Suprapubic skin (tissue), 4 donors: ENCODE measurements at regions not wholly inside any gene's neighbourhood (a gene's known extent, or its start where the extent isn't known, plus 50 kb on each side); places are given as distances from the start of the nearest gene placed in this dataset.

ENCODE experiments used
- DNase-seq, 2 donors: peaks; one replicate each; pipeline ENCODE4 v3.0.0-alpha.2; 2019; ENCODE audit warnings: low spot score in 2 of 2
- H3K27ac ChIP-seq: fragments of 200-600 bp; sonication (generic); one replicate; pipeline ENCODE4 v1.5.1; 2019
- H3K27me3 ChIP-seq: fragments of 200-600 bp; sonication (generic); one replicate; pipeline ENCODE4 v1.5.1; 2019
- H3K36me3 ChIP-seq: fragments of 200-600 bp; sonication (generic); one replicate; pipeline ENCODE4 v1.5.1; 2019
- H3K4me1 ChIP-seq: fragments of 200-600 bp; sonication (generic); one replicate; pipeline ENCODE4 v1.5.1; 2019
- H3K4me3 ChIP-seq: fragments of 200-600 bp; sonication (generic); one replicate; pipeline ENCODE4 v1.5.1; 2019; ENCODE audit warnings: mild to moderate bottlenecking
- H3K9me3 ChIP-seq: fragments of 200-600 bp; sonication (generic); one replicate; pipeline ENCODE4 v1.5.1; 2019
- EP300 ChIP-seq: sonication (generic); formaldehyde crosslinking; IDR thresholded peaks from one replicate; pipeline ENCODE4 v1.6.1; 2017; ENCODE audit warnings: antibody characterized with exemption
- POLR2A ChIP-seq, 2 donors: fragments of 450-650 bp; IDR thresholded peaks; one replicate each; pipeline ENCODE4 v1.6.1; 2017; ENCODE audit warnings: antibody characterized with exemption in 2 of 2, mild to moderate bottlenecking in 2 of 2, moderate library complexity in 2 of 2
- POLR2AphosphoS5 ChIP-seq, 3 donors: sonication (generic); formaldehyde crosslinking; IDR thresholded peaks; one replicate each; pipeline ENCODE4 v1.6.1; 2017; ENCODE audit warnings: antibody characterized with exemption in 3 of 3
- WGBS: methylation state at CpG from one replicate; pipeline ENCODE4 v1.1.5; 2018; 5-methylcytosine and 5-hydroxymethylcytosine counted together
- TF ChIP-seq, protein P1 (sequence below), 2 donors: fragments of 200-600 bp in 1 of 2; fragments of 450-650 bp in 1 of 2; sonication (generic) in 1 of 2; IDR thresholded peaks; one replicate each; pipeline ENCODE4 v1.5.1; 2016 to 2019; ENCODE audit warnings: antibody characterized with exemption in 2 of 2, mild to moderate bottlenecking in 1 of 2, moderate library complexity in 1 of 2

DNA sequence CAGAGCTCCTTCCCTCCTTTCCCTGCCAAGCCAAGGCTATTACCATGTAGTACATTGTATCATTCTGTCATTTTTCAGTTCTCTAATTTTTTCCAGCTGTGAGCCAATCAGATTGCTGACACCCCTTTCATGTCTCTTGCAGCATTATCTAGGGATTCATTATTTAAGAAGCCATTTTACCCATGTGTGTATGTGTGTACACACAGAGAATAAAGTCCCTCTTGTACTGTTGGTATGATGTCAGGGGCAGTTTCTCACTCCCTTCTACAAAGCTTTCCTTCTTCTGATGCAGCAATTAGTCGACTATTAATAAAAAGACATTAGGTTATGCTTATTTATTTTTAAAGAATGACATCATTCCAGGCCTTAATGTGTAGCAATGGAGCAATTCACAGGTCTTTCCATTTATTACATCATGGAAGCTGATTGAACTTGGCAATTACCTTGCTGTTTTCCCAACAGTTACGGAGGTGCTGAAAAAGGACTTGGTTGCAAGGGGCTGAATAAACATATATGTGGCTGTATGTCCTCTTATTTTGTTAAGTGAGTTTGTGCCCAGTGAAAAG lies 159.4 kb upstream of the HS3ST3A1 start:
- Histone ChIP-seq H3K9me3 (no peaks in the 10 kb centered on the region), H3K4me3 (no peak overlapping the region), H3K4me1 (no peaks in the 10 kb centered on the region), H3K27ac (no peak overlapping the region), H3K36me3 (no peaks in the 10 kb centered on the region), H3K27me3 (no peaks in the 10 kb centered on the region)
- no peak for DNase-seq
- 80% methylated on average over 2 of the region's 2 CpGs for whole genome bisulfite sequencing
- TF ChIP-seq, protein P1, sequence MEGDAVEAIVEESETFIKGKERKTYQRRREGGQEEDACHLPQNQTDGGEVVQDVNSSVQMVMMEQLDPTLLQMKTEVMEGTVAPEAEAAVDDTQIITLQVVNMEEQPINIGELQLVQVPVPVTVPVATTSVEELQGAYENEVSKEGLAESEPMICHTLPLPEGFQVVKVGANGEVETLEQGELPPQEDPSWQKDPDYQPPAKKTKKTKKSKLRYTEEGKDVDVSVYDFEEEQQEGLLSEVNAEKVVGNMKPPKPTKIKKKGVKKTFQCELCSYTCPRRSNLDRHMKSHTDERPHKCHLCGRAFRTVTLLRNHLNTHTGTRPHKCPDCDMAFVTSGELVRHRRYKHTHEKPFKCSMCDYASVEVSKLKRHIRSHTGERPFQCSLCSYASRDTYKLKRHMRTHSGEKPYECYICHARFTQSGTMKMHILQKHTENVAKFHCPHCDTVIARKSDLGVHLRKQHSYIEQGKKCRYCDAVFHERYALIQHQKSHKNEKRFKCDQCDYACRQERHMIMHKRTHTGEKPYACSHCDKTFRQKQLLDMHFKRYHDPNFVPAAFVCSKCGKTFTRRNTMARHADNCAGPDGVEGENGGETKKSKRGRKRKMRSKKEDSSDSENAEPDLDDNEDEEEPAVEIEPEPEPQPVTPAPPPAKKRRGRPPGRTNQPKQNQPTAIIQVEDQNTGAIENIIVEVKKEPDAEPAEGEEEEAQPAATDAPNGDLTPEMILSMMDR (IDR thresholded peaks at IDR 0.05), result no peak
- TF ChIP-seq POLR2A (IDR thresholded peaks at IDR 0.05) (no peak), EP300 (no peak), POLR2AphosphoS5 (IDR thresholded peaks at IDR 0.05) (no peak)

DNA sequence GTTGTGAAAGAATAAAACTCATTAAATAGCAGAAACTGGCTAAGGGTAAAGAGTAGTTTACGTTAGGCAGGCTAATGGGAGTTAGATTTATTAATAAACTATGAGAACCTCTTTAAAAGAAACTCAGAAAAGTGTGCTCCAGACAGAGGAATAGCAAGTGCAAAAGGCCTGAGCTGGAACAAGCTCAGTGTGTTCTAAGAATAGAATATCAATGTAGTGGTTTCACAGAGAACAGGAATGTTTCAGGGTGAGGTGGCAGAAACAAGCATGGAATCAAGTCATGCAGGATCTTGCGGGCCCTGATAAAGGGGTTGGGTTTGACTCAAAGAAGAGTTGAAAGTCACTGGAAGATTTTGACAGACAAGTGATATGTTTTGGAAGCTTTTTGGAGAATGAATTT lies 164.0 kb upstream of the HS3ST3A1 start:
- H3K27ac ChIP-seq, result no peak overlapping the region
- 81% methylated on average over 2 of the region's 2 CpGs for WGBS
- no peaks in the 10 kb centered on the region for H3K36me3 ChIP-seq
- H3K27me3 ChIP-seq, result no peaks in the 10 kb centered on the region
- no peak overlapping the region for H3K4me3 ChIP-seq
- TF ChIP-seq, protein P1 (IDR thresholded peaks at IDR 0.05), result no peak
- TF ChIP-seq POLR2AphosphoS5 (IDR thresholded peaks at IDR 0.05), result no peak
- no peak for TF ChIP-seq EP300
- TF ChIP-seq POLR2A (IDR thresholded peaks at IDR 0.05), result no peak
- H3K9me3 ChIP-seq, result no peaks in the 10 kb centered on the region
- no peak for DNase-seq
- H3K4me1 ChIP-seq, result no peaks in the 10 kb centered on the region

DNA sequence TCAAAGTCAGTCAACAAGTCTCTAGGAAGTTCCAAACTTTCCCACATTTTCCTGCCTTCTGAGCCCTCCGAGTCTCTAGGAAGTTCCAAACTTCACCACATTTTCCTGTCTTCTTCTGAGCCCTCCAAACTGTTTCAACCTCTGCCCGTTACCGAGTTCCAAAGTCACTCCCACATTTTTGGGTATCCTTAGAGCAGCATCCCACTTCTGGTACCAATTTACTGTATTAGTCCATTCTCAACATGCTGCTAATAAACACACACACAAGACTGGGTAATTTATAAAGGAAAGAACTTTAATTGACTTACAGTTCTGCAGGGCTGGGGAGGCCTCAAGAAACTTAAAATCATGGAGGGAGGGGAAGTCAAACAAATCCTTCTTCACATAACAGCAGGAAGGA lies 169.0 kb upstream of the HS3ST3A1 start:
- TF ChIP-seq POLR2AphosphoS5 (IDR thresholded peaks at IDR 0.05) (no peak), POLR2A (IDR thresholded peaks at IDR 0.05) (no peak)
- DNase-seq, result no peak
- Histone ChIP-seq H3K4me1 (peaks cover 6% of the 10 kb centered on the region), H3K4me3 (no peak overlapping the region), H3K36me3 (no peaks in the 10 kb centered on the region), H3K9me3 (no peaks in the 10 kb centered on the region), H3K27me3 (no peaks in the 10 kb centered on the region), H3K27ac (no peak overlapping the region)
- WGBS, result 93% methylated on average over 3 of the region's 3 CpGs

DNA sequence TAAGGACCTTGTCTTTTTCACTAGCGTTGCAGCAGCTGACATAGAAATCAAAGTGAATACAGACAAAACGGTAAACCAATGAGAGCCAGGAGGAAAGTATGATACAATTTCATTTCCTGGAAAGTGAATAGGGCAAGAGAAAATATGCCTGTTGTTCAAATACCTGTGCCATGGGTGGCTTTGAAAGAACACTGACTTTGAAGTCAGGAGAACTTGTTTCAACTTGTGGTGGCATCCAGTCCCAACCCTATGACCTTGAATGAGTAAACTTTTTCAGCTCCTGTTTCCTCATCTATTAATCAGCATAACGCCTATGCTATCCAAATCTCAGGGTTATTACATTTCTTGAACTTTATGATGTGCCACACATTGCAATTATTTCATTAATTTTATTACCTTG lies 173.7 kb upstream of the HS3ST3A1 start:
- 15% methylated on average over 3 of the region's 3 CpGs for WGBS
- peak overlapping the region; percentile 84 for H3K27ac ChIP-seq
- no peaks in the 10 kb centered on the region for H3K36me3 ChIP-seq
- no peak overlapping the region for H3K4me3 ChIP-seq
- no peaks in the 10 kb centered on the region for H3K9me3 ChIP-seq
- peaks cover 23% of the 10 kb centered on the region for H3K4me1 ChIP-seq
- TF ChIP-seq, protein P1 (IDR thresholded peaks at IDR 0.05), result no peak
- TF ChIP-seq POLR2AphosphoS5 (IDR thresholded peaks at IDR 0.05), result peak in 1 of 3 donors; percentile 39
- H3K27me3 ChIP-seq, result no peaks in the 10 kb centered on the region
- DNase-seq, result no peak

DNA sequence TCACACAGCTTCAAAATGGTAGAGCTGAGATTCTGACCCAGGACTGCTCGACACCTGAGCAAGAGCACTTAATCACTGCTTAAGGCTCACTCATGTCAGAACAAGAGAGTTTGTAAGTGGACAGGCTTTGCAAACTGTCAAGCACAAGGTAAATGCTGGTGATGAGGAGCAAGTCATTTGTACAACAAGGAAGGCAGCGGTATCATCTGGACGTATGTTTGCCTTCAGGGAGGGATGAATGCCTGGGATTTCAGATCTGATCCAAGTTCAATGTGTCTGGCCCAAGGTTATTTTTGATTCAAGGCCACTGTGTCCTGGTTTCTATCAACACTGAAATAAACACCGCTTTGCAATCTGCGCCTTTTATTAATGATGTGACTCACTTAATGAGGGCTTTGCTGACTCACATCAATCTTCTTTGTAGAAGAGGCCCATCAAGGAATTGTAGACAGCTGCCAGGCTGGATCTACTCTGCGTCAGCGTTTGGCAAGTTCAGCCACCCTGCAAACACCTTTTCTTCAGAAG lies 174.4 kb upstream of the HS3ST3A1 start:
- Histone ChIP-seq H3K4me3 (no peak overlapping the region), H3K36me3 (no peaks in the 10 kb centered on the region), H3K9me3 (no peaks in the 10 kb centered on the region), H3K27me3 (no peaks in the 10 kb centered on the region), H3K4me1 (peaks cover 23% of the 10 kb centered on the region), H3K27ac (peak overlapping the region; percentile 84)
- WGBS, result 45% methylated on average over 7 of the region's 7 CpGs
- no peak for DNase-seq
- TF ChIP-seq POLR2A (IDR thresholded peaks at IDR 0.05) (no peak), EP300 (no peak), POLR2AphosphoS5 (IDR thresholded peaks at IDR 0.05) (no peak)
- TF ChIP-seq, protein P1 (IDR thresholded peaks at IDR 0.05), result no peak

DNA sequence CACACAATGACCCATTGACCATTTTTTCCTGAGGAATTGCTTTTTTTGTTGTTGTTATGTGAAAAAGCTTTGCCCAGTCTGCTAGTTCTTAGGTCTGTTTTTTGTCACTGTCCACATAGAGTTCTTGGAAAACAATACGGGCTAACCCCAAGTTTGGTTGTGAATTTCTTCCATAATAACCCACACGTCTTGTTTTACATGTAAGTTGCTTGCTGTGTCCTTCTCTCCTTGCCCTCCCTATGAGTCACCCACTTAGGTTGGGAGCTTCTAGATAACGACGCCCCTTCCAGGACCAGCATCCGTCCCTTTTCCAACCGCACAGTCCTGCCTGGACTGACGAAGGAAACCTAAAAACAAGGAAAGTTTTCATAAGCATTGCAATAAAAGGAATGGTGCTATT lies 175.3 kb upstream of the HS3ST3A1 start:
- no peaks in the 10 kb centered on the region for H3K9me3 ChIP-seq
- no peak overlapping the region for H3K4me3 ChIP-seq
- DNase-seq, result no peak
- H3K27me3 ChIP-seq, result no peaks in the 10 kb centered on the region
- H3K36me3 ChIP-seq, result no peaks in the 10 kb centered on the region
- H3K4me1 ChIP-seq, result peaks cover 23% of the 10 kb centered on the region
- WGBS, result 61% methylated on average over 7 of the region's 7 CpGs
- TF ChIP-seq POLR2AphosphoS5 (IDR thresholded peaks at IDR 0.05) (no peak), EP300 (no peak), POLR2A (IDR thresholded peaks at IDR 0.05) (no peak)
- TF ChIP-seq, protein P1 (IDR thresholded peaks at IDR 0.05), result no peak
- no peak overlapping the region for H3K27ac ChIP-seq
